ENCODE measurements at regions not wholly inside any gene's neighbourhood (a gene's known extent, or its start where the extent isn't known, plus 50 kb on each side); places are given as distances from the start of the nearest gene placed in this dataset.

GRCh38 chr11:33980897-33981296 lies 70.6 kb upstream of the CAPRIN1 start:
- Histone ChIP-seq H3F3A (replicated peaks; ENCODE audit: low read depth) (no peaks in the 10 kb centered on the region), H3K4me1 (ENCODE audit: insufficient read depth) (no peaks in the 10 kb centered on the region), H3K79me2 (replicated peaks; ENCODE audit: insufficient read depth) (no peaks in the 10 kb centered on the region), H3K36me3 (ENCODE audit: insufficient read depth) (no peaks in the 10 kb centered on the region), H3K9me2 (ENCODE audit: insufficient read depth) (no peaks in the 10 kb centered on the region), H2AFZ (peak overlapping the region; percentile 72; the same call in 1 of the 2 replicates), H3K4me2 (no peak overlapping the region), H3K27ac (ENCODE audit: low read depth) (no peak overlapping the region), H4K20me1 (replicated peaks; ENCODE audit: insufficient read depth) (no peaks in the 10 kb centered on the region), H3K27me3 (ENCODE audit: insufficient read depth) (no peaks in the 10 kb centered on the region), H3K4me3 (no peak overlapping the region)
- no peak for TF ChIP-seq STAT1 (IDR thresholded peaks at IDR 0.05; ENCODE audit: unreplicated experiment)
- no peak for TF ChIP-seq CREB1 (CRISPR knock-in tag; IDR thresholded peaks at IDR 0.05; ENCODE audit: low read depth)
- TF ChIP-seq ZNF462 (CRISPR knock-in tag; IDR thresholded peaks at IDR 0.05) = no peak
- no peak for TF ChIP-seq ETS1 (IDR thresholded peaks at IDR 0.05)
- TF ChIP-seq REST (IDR thresholded peaks at IDR 0.05; ENCODE audit: unreplicated experiment) = no peak
- no peak for TF ChIP-seq ZNF331 (CRISPR knock-in tag; IDR thresholded peaks at IDR 0.05; ENCODE audit: low read depth)
- no peak for TF ChIP-seq JUNB (IDR thresholded peaks at IDR 0.05; ENCODE audit: unreplicated experiment)
- TF ChIP-seq EZH2phosphoT487 (IDR thresholded peaks at IDR 0.05; ENCODE audit: unreplicated experiment) = no peak
- no peak for TF ChIP-seq EZH2 (IDR thresholded peaks at IDR 0.05; ENCODE audit: low read depth, unreplicated experiment)
- TF ChIP-seq ZNF114 (CRISPR knock-in tag; IDR thresholded peaks at IDR 0.05) = no peak
- no peak for TF ChIP-seq POLR2AphosphoS5 (IDR thresholded peaks at IDR 0.05; ENCODE audit: low read depth)
- TF ChIP-seq NANOG (IDR thresholded peaks at IDR 0.05; ENCODE audit: borderline replicate concordance) = no peak
- no peak for TF ChIP-seq CTCF (conservative IDR thresholded peaks at IDR 0.05; ENCODE audit: low read depth in 2 of 2)
- no peaks in the 10 kb centered on the region for H3K4me1 Mint-ChIP-seq
- no peak overlapping the region for H3K27ac Mint-ChIP-seq
- peaks cover 7% of the 10 kb centered on the region; the same call in 2 of the 3 replicates for H3K9me3 Mint-ChIP-seq
- no peak for ATAC-seq
- no peak for DNase-seq (ENCODE audit: low spot score)
- peaks cover 4% of the 10 kb centered on the region for H3K27me3 Mint-ChIP-seq (ENCODE audit: insufficient read depth, low read depth, poor library complexity)
- H3K36me3 Mint-ChIP-seq (ENCODE audit: low read depth) = no peaks in the 10 kb centered on the region
- H3K4me3 Mint-ChIP-seq = no peak overlapping the region
